Fibroblast of the aortic adventitia (primary cell): ENCODE measurements at regions not wholly inside any gene's neighbourhood (a gene's known extent, or its start where the extent isn't known, plus 50 kb on each side); places are given as distances from the start of the nearest gene placed in this dataset.

Experiments
- DNase-seq: peaks from one replicate; pipeline ENCODE4 v3.0.0-alpha.2; 2010; ENCODE audit warnings: low read depth
- H3K4me3 ChIP-seq: 2 replicates; pipeline ENCODE4 v1.5.1; 2011; ENCODE audit warnings: low read depth, mild to moderate bottlenecking, control low read depth, low read length, moderate library complexity
- TF ChIP-seq, protein P1 (sequence below): IDR thresholded peaks from 2 replicates; pipeline ENCODE4 v1.5.1; 2011; ENCODE audit warnings: mild to moderate bottlenecking, low read length, control low read depth, inconsistent platforms; ENCODE audit not compliant: insufficient read depth

DNA sequence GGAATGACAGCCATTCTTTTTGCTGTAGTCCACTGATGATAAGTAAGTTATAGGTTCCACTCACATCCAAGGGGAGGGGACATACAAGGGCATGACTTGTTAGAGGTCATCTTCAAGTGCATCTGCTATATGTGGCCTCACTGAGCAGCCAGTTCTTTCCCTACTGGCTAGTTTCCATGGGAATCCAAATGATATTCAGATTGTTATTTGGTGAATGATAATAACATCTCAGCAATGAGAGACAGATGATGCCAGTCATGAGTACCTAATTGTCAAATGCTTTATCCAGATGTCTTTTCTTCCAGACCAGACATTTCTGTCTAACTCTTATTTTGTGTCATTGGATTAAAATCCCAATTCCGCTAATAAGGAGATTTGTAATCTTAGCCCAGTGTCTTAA, 460.4 kb upstream of the BOD1L1 start:
- H3K4me3 ChIP-seq, result no peak overlapping the region
- no peak for DNase-seq
- TF ChIP-seq, protein P1, sequence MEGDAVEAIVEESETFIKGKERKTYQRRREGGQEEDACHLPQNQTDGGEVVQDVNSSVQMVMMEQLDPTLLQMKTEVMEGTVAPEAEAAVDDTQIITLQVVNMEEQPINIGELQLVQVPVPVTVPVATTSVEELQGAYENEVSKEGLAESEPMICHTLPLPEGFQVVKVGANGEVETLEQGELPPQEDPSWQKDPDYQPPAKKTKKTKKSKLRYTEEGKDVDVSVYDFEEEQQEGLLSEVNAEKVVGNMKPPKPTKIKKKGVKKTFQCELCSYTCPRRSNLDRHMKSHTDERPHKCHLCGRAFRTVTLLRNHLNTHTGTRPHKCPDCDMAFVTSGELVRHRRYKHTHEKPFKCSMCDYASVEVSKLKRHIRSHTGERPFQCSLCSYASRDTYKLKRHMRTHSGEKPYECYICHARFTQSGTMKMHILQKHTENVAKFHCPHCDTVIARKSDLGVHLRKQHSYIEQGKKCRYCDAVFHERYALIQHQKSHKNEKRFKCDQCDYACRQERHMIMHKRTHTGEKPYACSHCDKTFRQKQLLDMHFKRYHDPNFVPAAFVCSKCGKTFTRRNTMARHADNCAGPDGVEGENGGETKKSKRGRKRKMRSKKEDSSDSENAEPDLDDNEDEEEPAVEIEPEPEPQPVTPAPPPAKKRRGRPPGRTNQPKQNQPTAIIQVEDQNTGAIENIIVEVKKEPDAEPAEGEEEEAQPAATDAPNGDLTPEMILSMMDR, result no peak

DNA sequence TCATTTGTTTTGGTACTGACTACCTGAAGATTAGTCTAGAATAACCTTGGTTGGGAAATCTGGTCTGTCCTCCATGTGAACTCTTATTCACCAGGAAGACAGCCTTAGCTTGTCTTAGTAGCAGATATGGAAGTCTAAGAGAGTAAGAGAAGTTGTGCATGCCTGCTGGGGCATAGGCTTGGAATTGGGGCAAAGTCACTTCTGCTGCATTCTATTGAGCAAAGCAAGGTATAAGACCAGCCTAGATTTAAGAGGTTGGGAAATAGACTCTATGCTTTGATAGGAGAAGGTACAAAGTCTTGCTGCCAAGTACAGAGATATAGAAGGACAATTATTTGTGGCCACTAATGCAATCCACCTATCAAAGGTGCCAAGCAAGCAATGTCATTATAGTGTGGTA, 464.0 kb upstream of the BOD1L1 start:
- TF ChIP-seq, protein P1, result no peak
- H3K4me3 ChIP-seq, result no peak overlapping the region
- DNase-seq, result no peak

DNA sequence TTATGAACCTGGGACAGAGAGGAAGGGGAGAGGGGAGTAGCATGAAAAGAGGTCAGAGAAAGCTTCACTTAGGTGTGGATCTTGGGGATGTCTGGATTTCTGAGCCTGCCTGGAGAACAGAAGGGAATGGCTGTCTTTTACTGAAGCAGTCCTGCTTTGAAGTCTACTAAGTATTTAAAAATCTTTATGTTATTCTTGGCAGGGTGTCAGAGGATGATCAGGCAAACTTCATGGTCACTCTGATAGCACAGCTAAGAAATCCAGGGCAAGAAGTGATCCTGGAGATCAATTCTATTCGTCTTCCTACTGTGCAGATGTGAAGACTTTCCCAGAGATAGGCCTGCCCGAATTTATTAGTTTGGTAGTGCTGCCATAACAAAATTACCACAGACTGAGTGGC, 464.4 kb upstream of the BOD1L1 start:
- TF ChIP-seq, protein P1, result no peak
- no peak overlapping the region for H3K4me3 ChIP-seq
- peak; percentile 21 for DNase-seq

DNA sequence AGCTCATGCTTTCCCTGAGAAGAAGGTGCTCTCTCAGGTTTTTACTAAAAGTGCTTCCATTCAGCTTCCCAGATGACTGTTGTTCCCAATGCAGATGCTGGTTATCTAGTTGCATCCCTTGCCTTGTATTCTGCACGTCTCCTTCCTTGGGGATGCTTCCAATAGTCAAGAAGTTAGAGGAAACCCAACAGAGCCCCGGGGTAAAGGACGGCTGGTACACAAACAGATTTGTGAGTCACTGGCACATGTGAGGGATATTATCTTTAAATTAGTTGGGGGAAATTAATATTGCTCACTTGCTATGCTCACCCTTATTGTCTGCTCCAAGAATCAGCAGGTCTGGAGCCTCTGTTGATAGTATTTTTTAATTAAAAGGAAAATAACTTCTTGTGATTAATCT, 465.2 kb upstream of the BOD1L1 start:
- TF ChIP-seq, protein P1, result no peak
- no peak for DNase-seq

DNA sequence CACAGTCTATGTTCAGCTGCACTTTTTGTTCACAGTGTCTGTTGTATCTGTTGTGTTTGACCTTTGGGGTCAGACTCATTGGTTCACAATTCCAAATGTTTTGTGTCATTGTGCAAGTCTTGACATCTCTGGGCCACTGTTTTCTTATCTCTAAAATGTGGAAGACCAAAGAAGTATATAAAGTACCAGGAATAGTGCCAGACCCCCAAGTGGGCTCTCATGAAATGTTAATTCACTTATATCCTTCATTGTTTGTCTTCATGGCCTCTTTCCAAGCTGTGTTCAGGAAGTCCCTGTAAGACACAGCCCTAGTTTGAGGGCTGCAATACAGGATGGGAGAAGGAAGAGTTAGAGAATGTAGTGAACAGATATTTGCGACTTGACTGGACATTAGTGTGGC, 468.3 kb upstream of the BOD1L1 start:
- TF ChIP-seq, protein P1, result no peak
- DNase-seq, result peak; percentile 32
- no peak overlapping the region for H3K4me3 ChIP-seq

More for the DNA sequence above, 465.2 kb upstream of the BOD1L1 start:
- no peak overlapping the region for H3K4me3 ChIP-seq

DNA sequence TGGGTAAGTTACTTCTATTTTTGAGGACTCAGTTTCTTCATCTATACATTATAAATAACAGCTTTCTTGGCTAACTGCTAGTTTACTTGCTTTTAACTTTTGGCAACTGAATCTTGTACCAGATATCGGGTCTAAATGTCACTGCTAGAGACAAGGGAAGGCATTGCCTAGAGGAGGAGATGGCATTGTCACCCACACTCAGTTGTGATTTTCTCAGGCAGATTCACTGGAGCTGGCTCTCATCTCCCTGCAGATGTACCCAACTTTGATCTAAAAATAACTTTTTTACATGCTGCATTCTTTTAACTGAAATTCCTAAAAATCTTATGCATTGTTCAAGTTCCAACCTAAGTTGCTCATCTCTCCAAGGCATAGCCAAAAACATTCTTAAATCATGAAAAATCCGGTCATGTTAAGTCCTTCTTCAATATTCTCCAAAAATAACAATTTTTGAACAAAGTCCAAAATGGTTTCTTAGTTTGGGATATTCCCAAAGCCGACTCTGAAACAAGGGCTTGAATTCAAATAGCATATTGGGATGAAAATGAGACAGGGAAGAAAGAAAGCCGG, 469.0 kb upstream of the BOD1L1 start:
- peak; percentile 92 for DNase-seq
- TF ChIP-seq, protein P1, result no peak
- H3K4me3 ChIP-seq, result no peak overlapping the region

DNA sequence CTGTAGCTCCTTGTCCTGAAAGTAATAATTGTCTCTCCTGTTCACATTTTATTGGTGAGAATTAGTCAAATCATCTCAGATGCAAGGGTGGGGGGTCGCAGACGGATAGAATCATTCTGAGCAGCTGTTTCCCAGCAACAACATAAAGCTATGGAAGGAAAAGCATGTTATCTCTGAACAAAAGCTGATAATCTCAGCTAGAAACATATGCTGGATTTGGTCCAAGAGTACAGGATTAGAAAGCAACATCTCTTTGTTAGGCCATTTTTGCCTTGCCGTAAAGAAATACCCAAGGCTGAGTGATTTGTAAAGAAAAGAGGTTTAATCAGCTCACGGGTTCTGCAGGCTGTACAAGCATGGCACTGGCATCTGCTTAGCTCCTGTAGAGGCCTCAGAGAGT, 472.8 kb upstream of the BOD1L1 start:
- H3K4me3 ChIP-seq, result no peak overlapping the region
- DNase-seq, result peak; percentile 36
- TF ChIP-seq, protein P1, result no peak
